H1 (cell line): ENCODE measurements at regions not wholly inside any gene's neighbourhood (a gene's known extent, or its start where the extent isn't known, plus 50 kb on each side); places are given as distances from the start of the nearest gene placed in this dataset.

ENCODE experiments used
- ASH2L ChIP-seq: fragments of 200-600, 300-600 bp; sonication (generic); IDR thresholded peaks from one replicate; pipeline ENCODE4 v1.7.1; 2017; ENCODE audit warnings: low read length
- HDAC2 ChIP-seq, 2 experiments: fragments of 300-600 bp in 1 of 2; sonication (generic) in 1 of 2; IDR thresholded peaks; 2 replicates each; pipeline ENCODE4 v1.6.1; 2011 to 2012; ENCODE audit warnings: low read depth in 2 of 2, low read length in 2 of 2, mild to moderate bottlenecking in 2 of 2, moderate library complexity in 2 of 2, borderline replicate concordance in 1 of 2, inconsistent platforms in 1 of 2
- JUND ChIP-seq: IDR thresholded peaks from 2 replicates; pipeline ENCODE4 v1.6.1; 2011; ENCODE audit warnings: mild to moderate bottlenecking, improper control_type of control experiment, low read length
- MAFK ChIP-seq: IDR thresholded peaks from 2 replicates; pipeline ENCODE4 v1.6.1; 2012; ENCODE audit warnings: low read depth, mild to moderate bottlenecking, improper control_type of control experiment, low read length
- POLR2A ChIP-seq, 2 experiments: IDR thresholded peaks; 1 replicate in 1 of 2; 2 replicates in 1 of 2; pipeline ENCODE4 v1.6.1; 2011; ENCODE audit warnings: low read depth in 2 of 2, low read length in 2 of 2, mild to moderate bottlenecking in 2 of 2; ENCODE audit errors: control extremely low read depth in 1 of 2
- POLR2AphosphoS5 ChIP-seq: IDR thresholded peaks from 2 replicates; pipeline ENCODE4 v1.6.1; 2011; ENCODE audit warnings: low read depth, low read length
- RNF2 ChIP-seq: fragments of 200-900, 300-1000 bp; sonication (generic); IDR thresholded peaks from 2 replicates; pipeline ENCODE4 v1.7.1; 2016; ENCODE audit warnings: borderline replicate concordance, low read depth, mild to moderate bottlenecking, antibody characterized with exemption, low read length; ENCODE audit not compliant: poor library complexity, severe bottlenecking; ENCODE audit errors: missing control alignments
- TAF1 ChIP-seq: IDR thresholded peaks from 2 replicates; pipeline ENCODE4 v1.6.1; 2011; ENCODE audit warnings: mild to moderate bottlenecking, low read depth, low read length
- TF ChIP-seq, protein P1 (sequence below), 3 experiments: IDR thresholded peaks; 1 replicate in 2 of 3; 2 replicates in 1 of 3; pipeline versions ENCODE4 v1.5.1 to v1.6.1; 2011; ENCODE audit warnings: low read length in 3 of 3, mild to moderate bottlenecking in 3 of 3, inconsistent platforms in 2 of 3, low read depth in 1 of 3, moderate library complexity in 1 of 3; ENCODE audit not compliant: insufficient read depth in 1 of 3; ENCODE audit errors: control extremely low read depth in 1 of 3
- TF ChIP-seq, protein P2 (sequence below): IDR thresholded peaks from 2 replicates; pipeline ENCODE4 v1.6.1; 2011; ENCODE audit warnings: low read depth, mild to moderate bottlenecking, low read length; ENCODE audit not compliant: insufficient read depth

DNA sequence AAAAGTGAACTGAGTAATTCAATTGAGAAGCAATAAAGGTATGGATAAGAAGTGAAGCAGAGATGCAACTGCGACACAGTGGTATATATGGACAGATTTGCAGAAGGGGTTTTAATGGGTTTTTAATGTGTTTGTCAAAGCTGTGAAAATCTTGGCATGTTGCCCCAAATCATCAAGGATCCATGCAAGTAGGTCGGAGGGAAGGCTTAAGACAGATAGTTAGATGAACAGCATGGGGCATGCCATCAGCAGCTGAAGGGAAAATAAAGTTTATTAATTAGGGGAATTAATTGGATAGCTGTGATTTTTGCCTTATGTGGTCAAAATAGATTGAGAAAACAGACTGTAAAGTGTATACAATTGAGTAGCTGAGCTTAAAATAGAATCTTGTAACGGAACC lies 840.1 kb downstream of the JRKL start:
- TF ChIP-seq, protein P1, sequence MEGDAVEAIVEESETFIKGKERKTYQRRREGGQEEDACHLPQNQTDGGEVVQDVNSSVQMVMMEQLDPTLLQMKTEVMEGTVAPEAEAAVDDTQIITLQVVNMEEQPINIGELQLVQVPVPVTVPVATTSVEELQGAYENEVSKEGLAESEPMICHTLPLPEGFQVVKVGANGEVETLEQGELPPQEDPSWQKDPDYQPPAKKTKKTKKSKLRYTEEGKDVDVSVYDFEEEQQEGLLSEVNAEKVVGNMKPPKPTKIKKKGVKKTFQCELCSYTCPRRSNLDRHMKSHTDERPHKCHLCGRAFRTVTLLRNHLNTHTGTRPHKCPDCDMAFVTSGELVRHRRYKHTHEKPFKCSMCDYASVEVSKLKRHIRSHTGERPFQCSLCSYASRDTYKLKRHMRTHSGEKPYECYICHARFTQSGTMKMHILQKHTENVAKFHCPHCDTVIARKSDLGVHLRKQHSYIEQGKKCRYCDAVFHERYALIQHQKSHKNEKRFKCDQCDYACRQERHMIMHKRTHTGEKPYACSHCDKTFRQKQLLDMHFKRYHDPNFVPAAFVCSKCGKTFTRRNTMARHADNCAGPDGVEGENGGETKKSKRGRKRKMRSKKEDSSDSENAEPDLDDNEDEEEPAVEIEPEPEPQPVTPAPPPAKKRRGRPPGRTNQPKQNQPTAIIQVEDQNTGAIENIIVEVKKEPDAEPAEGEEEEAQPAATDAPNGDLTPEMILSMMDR (IDR thresholded peaks at IDR 0.05; ENCODE audit: control extremely low read depth in 1 of 3, insufficient read depth in 1 of 3, low read depth in 1 of 3, low read length in 3 of 3): no peak
- no peak for TF ChIP-seq TAF1
- TF ChIP-seq JUND: no peak
- TF ChIP-seq ASH2L: no peak
- no peak for TF ChIP-seq HDAC2 (IDR thresholded peaks at IDR 0.05; ENCODE audit: borderline replicate concordance in 1 of 2, low read depth in 2 of 2, low read length in 2 of 2)
- no peak for TF ChIP-seq POLR2A (IDR thresholded peaks at IDR 0.05; ENCODE audit: control extremely low read depth in 1 of 2, low read depth in 2 of 2, low read length in 2 of 2)
- no peak for TF ChIP-seq MAFK
- TF ChIP-seq RNF2: no peak
- TF ChIP-seq, protein P2, sequence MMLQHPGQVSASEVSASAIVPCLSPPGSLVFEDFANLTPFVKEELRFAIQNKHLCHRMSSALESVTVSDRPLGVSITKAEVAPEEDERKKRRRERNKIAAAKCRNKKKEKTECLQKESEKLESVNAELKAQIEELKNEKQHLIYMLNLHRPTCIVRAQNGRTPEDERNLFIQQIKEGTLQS: no peak
- TF ChIP-seq POLR2AphosphoS5: no peak
